ENCODE measurements at regions not wholly inside any gene's neighbourhood (a gene's known extent, or its start where the extent isn't known, plus 50 kb on each side); places are given as distances from the start of the nearest gene placed in this dataset.

DNA sequence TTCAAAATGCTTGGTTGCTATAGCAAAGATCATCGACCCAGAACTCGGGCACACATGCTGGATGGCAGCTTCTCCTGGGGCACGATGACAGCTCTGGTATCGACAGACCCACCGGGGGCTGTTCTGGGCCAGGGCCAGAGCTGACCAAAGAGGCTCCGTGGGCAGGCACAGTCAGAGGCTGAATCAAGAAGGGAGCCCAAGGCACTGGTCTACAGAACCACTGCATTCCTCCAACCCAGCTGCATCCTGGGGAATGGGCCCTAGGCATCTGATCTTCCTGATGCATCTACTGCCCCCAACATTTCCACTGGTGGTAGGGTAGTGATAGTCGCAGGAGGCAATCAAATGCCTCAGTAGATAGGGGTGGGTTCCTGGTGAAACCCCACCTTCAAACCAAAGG lies 470.3 kb downstream of the TBC1D22A start:
- no peak for TF ChIP-seq EZH2 (IDR thresholded peaks at IDR 0.05; ENCODE audit: low read length, unreplicated experiment)
- TF ChIP-seq, protein P1, sequence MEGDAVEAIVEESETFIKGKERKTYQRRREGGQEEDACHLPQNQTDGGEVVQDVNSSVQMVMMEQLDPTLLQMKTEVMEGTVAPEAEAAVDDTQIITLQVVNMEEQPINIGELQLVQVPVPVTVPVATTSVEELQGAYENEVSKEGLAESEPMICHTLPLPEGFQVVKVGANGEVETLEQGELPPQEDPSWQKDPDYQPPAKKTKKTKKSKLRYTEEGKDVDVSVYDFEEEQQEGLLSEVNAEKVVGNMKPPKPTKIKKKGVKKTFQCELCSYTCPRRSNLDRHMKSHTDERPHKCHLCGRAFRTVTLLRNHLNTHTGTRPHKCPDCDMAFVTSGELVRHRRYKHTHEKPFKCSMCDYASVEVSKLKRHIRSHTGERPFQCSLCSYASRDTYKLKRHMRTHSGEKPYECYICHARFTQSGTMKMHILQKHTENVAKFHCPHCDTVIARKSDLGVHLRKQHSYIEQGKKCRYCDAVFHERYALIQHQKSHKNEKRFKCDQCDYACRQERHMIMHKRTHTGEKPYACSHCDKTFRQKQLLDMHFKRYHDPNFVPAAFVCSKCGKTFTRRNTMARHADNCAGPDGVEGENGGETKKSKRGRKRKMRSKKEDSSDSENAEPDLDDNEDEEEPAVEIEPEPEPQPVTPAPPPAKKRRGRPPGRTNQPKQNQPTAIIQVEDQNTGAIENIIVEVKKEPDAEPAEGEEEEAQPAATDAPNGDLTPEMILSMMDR (conservative IDR thresholded peaks at IDR 0.05; ENCODE audit: low read depth, low read length) = no peak

Data from PC-3 (cell line).